22Rv1 (cell line): ENCODE measurements at regions not wholly inside any gene's neighbourhood (a gene's known extent, or its start where the extent isn't known, plus 50 kb on each side); places are given as distances from the start of the nearest gene placed in this dataset.

ENCODE experiments used
- H3K27ac ChIP-seq: fragments of 450-650 bp; 2 replicates; pipeline ENCODE4 v1.5.1; 2017
- ZFX ChIP-seq: fragments of 450-650 bp; IDR thresholded peaks from 2 replicates; pipeline ENCODE4 v1.6.1; 2017; ENCODE audit warnings: antibody characterized with exemption, borderline replicate concordance
- TF ChIP-seq, protein P1 (sequence below): fragments of 450-650 bp; IDR thresholded peaks from 2 replicates; pipeline ENCODE4 v1.5.1; 2017; ENCODE audit warnings: mild to moderate bottlenecking

DNA sequence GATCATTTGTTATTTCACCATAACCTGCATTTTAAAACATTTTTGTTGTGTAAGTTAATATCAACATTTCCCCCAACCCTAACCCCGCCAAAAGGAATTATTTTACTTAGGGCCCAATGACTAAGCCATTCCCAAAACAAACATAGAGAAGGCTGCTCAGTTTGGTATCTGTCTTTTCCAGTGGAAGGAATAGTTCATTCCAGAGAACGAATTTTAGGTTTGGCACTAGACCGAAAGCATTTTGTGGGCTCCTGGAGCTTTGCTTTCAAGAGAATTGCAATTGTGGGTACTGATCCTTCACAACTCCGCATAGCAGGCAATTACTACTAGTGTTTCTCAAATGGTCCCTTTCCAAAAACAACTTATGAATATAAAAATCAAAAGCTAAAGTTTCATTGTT is 226.7 kb upstream of the MAD2L1 start:
- TF ChIP-seq ZFX: no peak
- TF ChIP-seq, protein P1, sequence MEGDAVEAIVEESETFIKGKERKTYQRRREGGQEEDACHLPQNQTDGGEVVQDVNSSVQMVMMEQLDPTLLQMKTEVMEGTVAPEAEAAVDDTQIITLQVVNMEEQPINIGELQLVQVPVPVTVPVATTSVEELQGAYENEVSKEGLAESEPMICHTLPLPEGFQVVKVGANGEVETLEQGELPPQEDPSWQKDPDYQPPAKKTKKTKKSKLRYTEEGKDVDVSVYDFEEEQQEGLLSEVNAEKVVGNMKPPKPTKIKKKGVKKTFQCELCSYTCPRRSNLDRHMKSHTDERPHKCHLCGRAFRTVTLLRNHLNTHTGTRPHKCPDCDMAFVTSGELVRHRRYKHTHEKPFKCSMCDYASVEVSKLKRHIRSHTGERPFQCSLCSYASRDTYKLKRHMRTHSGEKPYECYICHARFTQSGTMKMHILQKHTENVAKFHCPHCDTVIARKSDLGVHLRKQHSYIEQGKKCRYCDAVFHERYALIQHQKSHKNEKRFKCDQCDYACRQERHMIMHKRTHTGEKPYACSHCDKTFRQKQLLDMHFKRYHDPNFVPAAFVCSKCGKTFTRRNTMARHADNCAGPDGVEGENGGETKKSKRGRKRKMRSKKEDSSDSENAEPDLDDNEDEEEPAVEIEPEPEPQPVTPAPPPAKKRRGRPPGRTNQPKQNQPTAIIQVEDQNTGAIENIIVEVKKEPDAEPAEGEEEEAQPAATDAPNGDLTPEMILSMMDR: no peak

DNA sequence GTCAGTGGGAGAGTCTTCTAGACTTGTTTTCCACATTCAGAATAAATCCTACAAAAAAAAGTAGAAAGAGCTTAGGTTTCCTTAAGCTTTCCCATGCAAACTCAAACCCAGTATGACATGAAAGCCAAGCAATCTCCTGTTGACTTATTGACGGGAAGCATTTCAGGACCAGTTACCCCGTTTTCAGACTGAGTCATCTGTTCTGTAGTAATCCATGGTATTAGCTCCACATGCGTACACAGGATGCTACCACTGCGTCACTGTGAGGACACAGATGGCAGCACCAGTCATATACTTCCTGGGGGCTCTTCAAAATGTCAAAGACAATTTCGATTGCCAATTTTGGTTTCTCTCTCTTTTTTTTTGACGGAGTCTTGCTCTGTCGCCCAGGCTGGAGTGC is 224.9 kb upstream of the MAD2L1 start:
- H3K27ac ChIP-seq: no peak overlapping the region
- TF ChIP-seq ZFX: no peak

More for the DNA sequence above, 226.7 kb upstream of the MAD2L1 start:
- H3K27ac ChIP-seq: no peak overlapping the region

DNA sequence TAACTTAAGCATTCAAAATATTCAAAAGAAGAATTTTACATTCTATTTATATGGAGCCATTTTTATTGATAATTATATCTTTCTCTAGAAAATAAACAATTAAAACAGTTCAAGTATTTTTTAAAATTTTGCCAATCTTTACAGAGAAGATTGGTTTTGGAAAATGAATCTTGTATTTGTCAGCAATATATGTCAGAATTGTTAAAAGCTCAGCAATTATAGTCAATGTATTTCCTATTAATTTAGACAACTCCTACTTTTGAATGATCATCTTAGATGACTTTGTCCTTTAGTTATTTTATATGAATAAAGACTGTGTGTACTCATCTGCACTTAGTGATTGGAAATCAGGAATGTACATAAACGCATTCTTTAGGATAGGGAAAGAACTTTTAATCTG is 223.9 kb upstream of the MAD2L1 start:
- no peak overlapping the region for H3K27ac ChIP-seq
- no peak for TF ChIP-seq ZFX
- TF ChIP-seq, protein P1: no peak

DNA sequence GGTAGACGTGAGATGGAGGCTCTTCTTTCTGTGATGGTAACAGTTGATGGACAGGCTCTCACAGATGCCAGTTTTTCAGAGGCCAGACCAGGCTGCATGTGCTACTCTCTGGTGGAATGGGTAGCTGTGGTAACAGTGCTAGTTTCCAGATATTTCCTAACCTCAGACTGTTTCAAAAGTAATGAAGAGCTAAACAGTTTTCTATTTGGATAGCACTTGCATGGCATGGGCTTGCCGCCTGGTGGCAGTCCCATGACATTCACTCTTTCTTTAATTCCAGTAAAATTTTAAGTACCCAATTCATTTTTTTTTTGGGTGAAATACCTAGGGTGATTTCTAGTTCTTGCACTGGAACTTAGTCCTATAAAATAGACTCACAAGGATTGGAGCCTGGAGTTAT is 220.2 kb upstream of the MAD2L1 start:
- no peak overlapping the region for H3K27ac ChIP-seq
- TF ChIP-seq ZFX: no peak
- TF ChIP-seq, protein P1: peak; percentile 56

DNA sequence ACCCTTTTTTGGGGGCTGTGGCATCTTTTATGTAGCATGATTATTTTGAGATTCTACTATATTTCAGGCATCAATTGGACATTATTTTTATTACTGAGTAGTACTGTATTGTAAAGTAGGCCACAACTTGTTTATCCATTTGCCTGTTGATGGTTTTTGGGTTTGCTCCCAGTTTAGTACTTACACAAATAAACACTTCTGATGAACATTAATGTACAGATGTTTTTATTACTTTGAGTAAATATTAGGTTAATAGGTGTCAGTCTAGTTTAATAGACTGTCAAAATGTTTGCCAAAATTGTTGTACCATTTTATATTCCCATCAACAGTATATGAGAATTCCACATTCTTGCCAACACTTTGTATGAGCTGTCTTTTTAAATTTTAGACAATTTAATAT is 214.9 kb upstream of the MAD2L1 start:
- H3K27ac ChIP-seq: no peak overlapping the region
- no peak for TF ChIP-seq ZFX
- TF ChIP-seq, protein P1: no peak

DNA sequence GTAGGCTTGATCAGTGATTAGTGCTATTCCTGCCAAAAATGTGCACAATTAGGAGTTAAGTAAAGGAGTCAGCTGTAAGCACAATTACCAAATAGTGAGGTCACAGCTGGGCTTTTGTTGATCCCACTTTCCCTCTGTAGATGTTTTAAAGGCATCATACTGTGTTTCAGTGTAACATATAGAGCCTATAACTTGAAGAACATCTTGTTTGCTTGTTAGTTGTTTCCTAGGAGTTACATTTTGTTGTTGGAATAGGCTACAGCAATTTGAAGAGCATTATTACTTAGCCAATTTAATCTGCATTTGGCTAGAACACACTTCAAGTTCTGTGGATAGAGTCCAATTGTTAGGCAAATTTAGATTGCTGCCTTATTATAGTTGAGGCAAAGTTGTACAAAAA is 210.7 kb upstream of the MAD2L1 start:
- TF ChIP-seq ZFX: no peak
- TF ChIP-seq, protein P1: no peak
- H3K27ac ChIP-seq: no peak overlapping the region

DNA sequence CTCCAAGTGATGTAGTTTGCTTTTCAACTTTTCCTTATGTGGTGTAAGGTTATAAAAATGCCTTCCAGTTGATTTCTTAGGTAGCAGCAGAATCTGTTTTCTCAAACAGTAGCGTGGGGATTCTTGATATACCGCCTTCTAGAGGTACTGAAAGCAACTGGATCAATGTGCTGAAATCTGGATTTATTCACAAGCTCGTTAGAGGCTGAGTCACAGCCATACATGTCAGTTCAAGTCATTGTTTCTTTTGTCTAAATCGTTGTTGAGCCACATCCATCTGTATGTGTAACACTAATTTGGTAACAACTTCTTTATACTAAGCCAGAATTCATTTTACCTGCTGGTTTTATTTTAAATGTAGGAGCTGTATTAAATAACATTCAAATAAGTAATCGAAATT is 200.0 kb upstream of the MAD2L1 start:
- H3K27ac ChIP-seq: no peak overlapping the region
- no peak for TF ChIP-seq ZFX
- TF ChIP-seq, protein P1: no peak

DNA sequence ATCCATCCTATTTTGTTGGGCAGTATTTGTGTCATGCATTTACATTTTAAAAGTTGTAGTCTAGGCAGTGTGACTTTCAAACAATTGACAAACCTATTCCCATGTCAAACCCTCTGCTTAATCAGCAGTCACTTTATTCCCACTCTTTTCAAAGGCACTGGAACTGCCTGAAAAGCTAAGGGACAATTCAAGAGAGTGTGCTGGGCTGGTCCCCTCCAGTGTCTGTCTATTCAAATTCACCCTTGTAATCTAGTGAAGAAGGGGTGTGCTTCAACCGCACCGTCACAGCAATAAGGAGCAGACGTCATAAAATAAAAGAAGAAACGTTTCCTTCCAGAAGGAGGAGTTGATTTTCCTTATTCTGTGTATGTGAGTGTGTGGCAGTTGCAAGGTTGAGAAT is 197.0 kb upstream of the MAD2L1 start:
- TF ChIP-seq, protein P1: no peak
- TF ChIP-seq ZFX: no peak
- H3K27ac ChIP-seq: no peak overlapping the region
